ENCODE measurements at regions not wholly inside any gene's neighbourhood (a gene's known extent, or its start where the extent isn't known, plus 50 kb on each side); places are given as distances from the start of the nearest gene placed in this dataset.

GRCh38 chr5:117633093-117633492, 1058.5 kb upstream of the SEMA6A start:
- no peak overlapping the region for H2AFZ ChIP-seq (ENCODE audit: control insufficient read depth, low read length)
- FAIRE-seq (no peak), DNase-seq (ENCODE audit: low read depth, low spot score) (no peak)
- H3K9me1 ChIP-seq (ENCODE audit: control insufficient read depth, extremely low read depth, insufficient read depth, low read length), result no peaks in the 10 kb centered on the region
- dilution Hi-C loops (cut with MboI; ENCODE audit: extremely low pct_ligation_motif_present, low sequenced_read_pairs), result no loop called here
- H3K9ac ChIP-seq (ENCODE audit: control insufficient read depth, extremely low read depth, insufficient read depth, low read length), result no peak overlapping the region
- no peak overlapping the region for H3K4me2 ChIP-seq (ENCODE audit: control insufficient read depth, extremely low read depth, insufficient read depth, low read depth, low read length)
- H3K27me3 ChIP-seq (ENCODE audit: control insufficient read depth, extremely low read depth, insufficient read depth, low read length), result no peaks in the 10 kb centered on the region
- no peaks in the 10 kb centered on the region for H3K4me1 ChIP-seq (ENCODE audit: control insufficient read depth, extremely low read depth, insufficient read depth, low read length)
- H4K20me1 ChIP-seq (ENCODE audit: control insufficient read depth, extremely low read depth, insufficient read depth, low read length), result no peaks in the 10 kb centered on the region
- H3K27ac ChIP-seq (ENCODE audit: control insufficient read depth, insufficient read depth, low read length), result no peak overlapping the region
- no peaks in the 10 kb centered on the region for H3K9me3 ChIP-seq (ENCODE audit: control insufficient read depth, low read depth, low read length)
- H3K79me2 ChIP-seq (ENCODE audit: control insufficient read depth, insufficient read depth, low read length), result no peaks in the 10 kb centered on the region
- no peak overlapping the region for H3K4me3 ChIP-seq (ENCODE audit: control insufficient read depth in 2 of 3, extremely low read depth in 1 of 3, insufficient read depth in 2 of 3, low read depth in 1 of 3, low read length in 3 of 3)
- TF ChIP-seq EZH2 (IDR thresholded peaks at IDR 0.05; ENCODE audit: low read length), result no peak
- TF ChIP-seq, protein P1, sequence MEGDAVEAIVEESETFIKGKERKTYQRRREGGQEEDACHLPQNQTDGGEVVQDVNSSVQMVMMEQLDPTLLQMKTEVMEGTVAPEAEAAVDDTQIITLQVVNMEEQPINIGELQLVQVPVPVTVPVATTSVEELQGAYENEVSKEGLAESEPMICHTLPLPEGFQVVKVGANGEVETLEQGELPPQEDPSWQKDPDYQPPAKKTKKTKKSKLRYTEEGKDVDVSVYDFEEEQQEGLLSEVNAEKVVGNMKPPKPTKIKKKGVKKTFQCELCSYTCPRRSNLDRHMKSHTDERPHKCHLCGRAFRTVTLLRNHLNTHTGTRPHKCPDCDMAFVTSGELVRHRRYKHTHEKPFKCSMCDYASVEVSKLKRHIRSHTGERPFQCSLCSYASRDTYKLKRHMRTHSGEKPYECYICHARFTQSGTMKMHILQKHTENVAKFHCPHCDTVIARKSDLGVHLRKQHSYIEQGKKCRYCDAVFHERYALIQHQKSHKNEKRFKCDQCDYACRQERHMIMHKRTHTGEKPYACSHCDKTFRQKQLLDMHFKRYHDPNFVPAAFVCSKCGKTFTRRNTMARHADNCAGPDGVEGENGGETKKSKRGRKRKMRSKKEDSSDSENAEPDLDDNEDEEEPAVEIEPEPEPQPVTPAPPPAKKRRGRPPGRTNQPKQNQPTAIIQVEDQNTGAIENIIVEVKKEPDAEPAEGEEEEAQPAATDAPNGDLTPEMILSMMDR (optimal IDR thresholded peaks at IDR 0.05 in 1 of 3, IDR thresholded peaks at IDR 0.05 in 1 of 3, conservative IDR thresholded peaks at IDR 0.05 in 1 of 3; ENCODE audit: extremely low read depth in 1 of 3, insufficient read depth in 2 of 3, low read length in 3 of 3), result no peak
- H3K36me3 ChIP-seq (ENCODE audit: control insufficient read depth in 2 of 2, extremely low read depth in 1 of 2, insufficient read depth in 2 of 2, low read length in 2 of 2), result no peaks in the 10 kb centered on the region

DNA sequence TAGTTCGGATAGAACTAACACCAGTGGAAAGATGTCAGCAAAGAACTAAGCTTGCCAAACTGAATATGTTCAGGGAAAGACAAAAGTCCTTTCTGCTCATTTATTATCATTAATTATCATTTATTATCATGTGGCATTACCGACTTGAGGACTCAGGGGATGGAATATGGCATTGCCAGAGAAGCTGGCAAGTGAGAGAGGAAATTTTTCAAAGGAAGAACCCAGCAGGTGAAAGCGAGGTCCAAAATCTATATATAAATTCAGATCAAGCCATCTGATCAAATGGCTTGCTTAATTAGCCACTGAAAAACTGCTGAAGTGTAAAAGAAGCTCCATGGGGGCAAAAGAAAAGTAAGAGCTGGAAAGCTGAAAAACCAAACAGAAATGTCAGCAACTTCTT, 1049.6 kb upstream of the SEMA6A start:
- Histone ChIP-seq H3K4me2 (ENCODE audit: control insufficient read depth, extremely low read depth, insufficient read depth, low read depth, low read length) (no peak overlapping the region), H3K9me1 (ENCODE audit: control insufficient read depth, extremely low read depth, insufficient read depth, low read length) (no peaks in the 10 kb centered on the region), H3K79me2 (ENCODE audit: control insufficient read depth, insufficient read depth, low read length) (no peaks in the 10 kb centered on the region), H3K27ac (ENCODE audit: control insufficient read depth, insufficient read depth, low read length) (no peak overlapping the region), H3K4me3 (ENCODE audit: control insufficient read depth in 2 of 3, extremely low read depth in 1 of 3, insufficient read depth in 2 of 3, low read depth in 1 of 3, low read length in 3 of 3) (no peak overlapping the region), H2AFZ (ENCODE audit: control insufficient read depth, low read length) (no peak overlapping the region), H3K36me3 (ENCODE audit: control insufficient read depth in 2 of 2, extremely low read depth in 1 of 2, insufficient read depth in 2 of 2, low read length in 2 of 2) (no peaks in the 10 kb centered on the region), H3K9ac (ENCODE audit: control insufficient read depth, extremely low read depth, insufficient read depth, low read length) (no peak overlapping the region), H3K4me1 (ENCODE audit: control insufficient read depth, extremely low read depth, insufficient read depth, low read length) (no peaks in the 10 kb centered on the region), H3K9me3 (ENCODE audit: control insufficient read depth, low read depth, low read length) (no peaks in the 10 kb centered on the region), H4K20me1 (ENCODE audit: control insufficient read depth, extremely low read depth, insufficient read depth, low read length) (no peaks in the 10 kb centered on the region), H3K27me3 (ENCODE audit: control insufficient read depth, extremely low read depth, insufficient read depth, low read length) (no peaks in the 10 kb centered on the region)
- FAIRE-seq (no peak), DNase-seq (ENCODE audit: low read depth, low spot score) (no peak)
- TF ChIP-seq, protein P1 (optimal IDR thresholded peaks at IDR 0.05 in 1 of 3, IDR thresholded peaks at IDR 0.05 in 1 of 3, conservative IDR thresholded peaks at IDR 0.05 in 1 of 3; ENCODE audit: extremely low read depth in 1 of 3, insufficient read depth in 2 of 3, low read length in 3 of 3), result no peak
- no peak for TF ChIP-seq EZH2 (IDR thresholded peaks at IDR 0.05; ENCODE audit: low read length)
- dilution Hi-C loops (cut with MboI; ENCODE audit: extremely low pct_ligation_motif_present, low sequenced_read_pairs), result no loop called here

All from keratinocyte (primary cell).